ENCODE measurements at regions not wholly inside any gene's neighbourhood (a gene's known extent, or its start where the extent isn't known, plus 50 kb on each side); places are given as distances from the start of the nearest gene placed in this dataset.

DNA sequence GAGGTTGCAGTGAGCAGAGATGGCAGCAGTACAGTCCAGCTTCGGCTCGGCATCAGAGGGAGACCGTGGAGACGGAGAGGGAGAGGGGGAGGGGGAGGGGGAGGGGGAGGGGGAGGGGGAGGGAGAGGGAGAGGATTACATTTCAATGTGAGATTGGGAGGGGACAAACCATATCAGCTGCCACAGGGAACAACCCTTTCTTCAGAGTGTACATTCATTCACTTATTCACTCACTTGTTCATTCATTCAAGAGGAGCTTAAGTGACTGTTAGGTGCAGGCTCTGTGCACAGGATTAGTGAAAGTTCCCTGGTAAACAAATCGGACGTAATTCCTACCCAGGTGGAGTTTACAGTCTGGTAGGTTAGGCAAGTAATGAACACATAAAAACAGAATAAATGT lies 65.6 kb upstream of the MEDAG start:
- TF ChIP-seq CTCF (optimal IDR thresholded peaks at IDR 0.05 in 1 of 3, IDR thresholded peaks at IDR 0.05 in 1 of 3, conservative IDR thresholded peaks at IDR 0.05 in 1 of 3; ENCODE audit: extremely low read depth in 1 of 3, insufficient read depth in 2 of 3, low read length in 3 of 3) (no peak), EZH2 (IDR thresholded peaks at IDR 0.05; ENCODE audit: low read length) (no peak)
